Smooth muscle cell (in vitro differentiated cells): ENCODE measurements at regions not wholly inside any gene's neighbourhood (a gene's known extent, or its start where the extent isn't known, plus 50 kb on each side); places are given as distances from the start of the nearest gene placed in this dataset.

Experiments used
- DNase-seq: peaks from one replicate; lab custom pipeline; 2025; ENCODE audit not compliant: unreplicated experiment; lab: John Stamatoyannopoulos, UW
- H2AFZ ChIP-seq: fragments of 200-600 bp; sonication (generic); 2 replicates; pipeline ENCODE4 v1.6.0; 2016; ENCODE audit warnings: antibody characterized with exemption, low read depth, mild to moderate bottlenecking
- H3F3A ChIP-seq: fragments of 200-600 bp; sonication (generic); 2 replicates; pipeline ENCODE4 v1.6.0; 2017; ENCODE audit warnings: antibody characterized with exemption, low read depth
- H3K27ac ChIP-seq: fragments of 200-600 bp; sonication (generic); 2 replicates; pipeline ENCODE4 v1.5.1; 2016; ENCODE audit warnings: low read depth, mild to moderate bottlenecking
- H3K27me3 ChIP-seq: fragments of 200-600 bp; sonication (generic); 2 replicates; pipeline ENCODE4 v1.6.1; 2016; ENCODE audit warnings: low read depth, mild to moderate bottlenecking
- H3K36me3 ChIP-seq: fragments of 200-600 bp; sonication (generic); 2 replicates; pipeline ENCODE4 v1.5.1; 2016; ENCODE audit warnings: low read depth
- H3K4me1 ChIP-seq: fragments of 200-600 bp; sonication (generic); 2 replicates; pipeline ENCODE4 v1.5.1; 2016; ENCODE audit warnings: low read depth
- H3K4me2 ChIP-seq: fragments of 200-600 bp; sonication (generic); 2 replicates; pipeline ENCODE4 v1.6.0; 2016; ENCODE audit warnings: mild to moderate bottlenecking
- H3K4me3 ChIP-seq: fragments of 200-600 bp; sonication (generic); 2 replicates; pipeline ENCODE4 v1.5.1; 2016; ENCODE audit warnings: mild to moderate bottlenecking
- H3K79me2 ChIP-seq: fragments of 200-600 bp; sonication (generic); 2 replicates; pipeline ENCODE4 v1.6.0; 2016; ENCODE audit warnings: low read depth, mild to moderate bottlenecking
- H3K9ac ChIP-seq: fragments of 200-600 bp; sonication (generic); 2 replicates; pipeline ENCODE4 v1.6.0; 2016; ENCODE audit warnings: low read depth
- H3K9me3 ChIP-seq: fragments of 200-600 bp; sonication (generic); replicated peaks from 2 replicates; pipeline ENCODE4 v1.5.1; 2016; ENCODE audit warnings: low read depth
- H4K20me1 ChIP-seq: fragments of 200-600 bp; sonication (generic); 2 replicates; pipeline ENCODE4 v1.6.0; 2016; ENCODE audit warnings: low read depth
- CTCF ChIP-seq: fragments of 200-600 bp; sonication (generic); IDR thresholded peaks from 2 replicates; pipeline ENCODE4 v1.5.1; 2017; ENCODE audit warnings: borderline replicate concordance, mild to moderate bottlenecking, antibody characterized with exemption; ENCODE audit not compliant: insufficient read depth, poor library complexity, severe bottlenecking
- WGBS: methylation state at CpG from one replicate; pipeline ENCODE4 v1.1.7; 2016; ENCODE audit warnings: low lambda C conversion rate; 5-methylcytosine and 5-hydroxymethylcytosine counted together

GRCh38 chr10:2108496-2108895 lies 371.2 kb upstream of the ADARB2 start:
- TF ChIP-seq CTCF: no peak

GRCh38 chr10:2106641-2107040 lies 369.3 kb upstream of the ADARB2 start:
- Histone ChIP-seq H2AFZ (no peak overlapping the region), H3K27ac (no peak overlapping the region), H3K4me3 (no peak overlapping the region), H3K9me3 (no peaks in the 10 kb centered on the region), H3K9ac (no peak overlapping the region), H3K27me3 (no peaks in the 10 kb centered on the region), H3K4me2 (no peak overlapping the region), H3K79me2 (no peaks in the 10 kb centered on the region), H4K20me1 (no peaks in the 10 kb centered on the region), H3K4me1 (no peaks in the 10 kb centered on the region), H3K36me3 (no peaks in the 10 kb centered on the region), H3F3A (no peaks in the 10 kb centered on the region)
- TF ChIP-seq CTCF: no peak
- DNase-seq: no peak
- WGBS: 84% methylated on average over 2 of the region's 2 CpGs

More at GRCh38 chr10:2108496-2108895, 371.2 kb upstream of the ADARB2 start:
- no peaks in the 10 kb centered on the region for H3K79me2 ChIP-seq
- no peaks in the 10 kb centered on the region for H3K4me1 ChIP-seq
- WGBS: 94% methylated on average over 1 of the region's 1 CpG
- no peak overlapping the region for H3K4me3 ChIP-seq
- no peaks in the 10 kb centered on the region for H3K27me3 ChIP-seq
- no peak for DNase-seq
- H3K4me2 ChIP-seq: no peak overlapping the region
- H3F3A ChIP-seq: no peaks in the 10 kb centered on the region
- H4K20me1 ChIP-seq: no peaks in the 10 kb centered on the region
- no peaks in the 10 kb centered on the region for H3K36me3 ChIP-seq
- no peak overlapping the region for H3K9ac ChIP-seq
- no peak overlapping the region for H2AFZ ChIP-seq
- no peaks in the 10 kb centered on the region for H3K9me3 ChIP-seq
- no peak overlapping the region for H3K27ac ChIP-seq

- no peak overlapping the region for H2AFZ ChIP-seq
- WGBS: 92% methylated on average over 16 of the region's 16 CpGs
These were observed 362.0 kb upstream of the ADARB2 start for GRCh38 chr10:2099321-2099720.

More at GRCh38 chr10:2099321-2099720, 362.0 kb upstream of the ADARB2 start:
- H3K4me2 ChIP-seq: no peak overlapping the region
- no peaks in the 10 kb centered on the region for H3K36me3 ChIP-seq
- no peak overlapping the region for H3K9ac ChIP-seq
- H3K4me3 ChIP-seq: no peak overlapping the region
- H4K20me1 ChIP-seq: no peaks in the 10 kb centered on the region
- DNase-seq: no peak
- no peaks in the 10 kb centered on the region for H3K4me1 ChIP-seq
- H3K79me2 ChIP-seq: no peaks in the 10 kb centered on the region
- H3K27ac ChIP-seq: no peak overlapping the region
- H3K27me3 ChIP-seq: no peaks in the 10 kb centered on the region
- no peaks in the 10 kb centered on the region for H3F3A ChIP-seq
- TF ChIP-seq CTCF: no peak
- H3K9me3 ChIP-seq: no peaks in the 10 kb centered on the region
